HUES64 (cell line): ENCODE measurements at regions not wholly inside any gene's neighbourhood (a gene's known extent, or its start where the extent isn't known, plus 50 kb on each side); places are given as distances from the start of the nearest gene placed in this dataset.
"Not testable (repeated sequence)": the region's sequence is repeated elsewhere in the genome, so short reads cannot be mapped to it uniquely, and the experiment has no call there.

ENCODE experiments used
- H3K27ac ChIP-seq: 2 replicates; pipeline ENCODE4 v1.7.0; 2013; ENCODE audit warnings: low read depth, low read length, inconsistent platforms
- H3K27me3 ChIP-seq: 2 replicates; pipeline ENCODE4 v1.6.1; 2013; ENCODE audit warnings: mild to moderate bottlenecking, low read length; ENCODE audit not compliant: insufficient read depth
- H3K36me3 ChIP-seq: 2 replicates; pipeline ENCODE4 v1.6.1; 2013; ENCODE audit warnings: mild to moderate bottlenecking, low read length; ENCODE audit not compliant: insufficient read depth
- H3K4me1 ChIP-seq: 2 replicates; pipeline ENCODE4 v1.6.1; 2013; ENCODE audit warnings: mild to moderate bottlenecking, low read length, moderate library complexity; ENCODE audit not compliant: insufficient read depth
- H3K4me3 ChIP-seq: 2 replicates; pipeline ENCODE4 v1.5.1; 2013; ENCODE audit warnings: mild to moderate bottlenecking, low read length, moderate library complexity
- H3K9ac ChIP-seq: 2 replicates; pipeline ENCODE4 v1.6.1; 2013; ENCODE audit warnings: mild to moderate bottlenecking, low read depth, low read length
- H3K9me3 ChIP-seq: 2 replicates; pipeline ENCODE4 v1.6.1; 2013; ENCODE audit warnings: low read depth, low read length; ENCODE audit not compliant: insufficient read depth
- WGBS: fragments of 150-250, 120-280 bp; methylation state at CpG from one replicate; pipeline ENCODE4 v1.1.7; 2013; ENCODE audit warnings: missing lambda C conversion rate; 5-methylcytosine and 5-hydroxymethylcytosine counted together

DNA sequence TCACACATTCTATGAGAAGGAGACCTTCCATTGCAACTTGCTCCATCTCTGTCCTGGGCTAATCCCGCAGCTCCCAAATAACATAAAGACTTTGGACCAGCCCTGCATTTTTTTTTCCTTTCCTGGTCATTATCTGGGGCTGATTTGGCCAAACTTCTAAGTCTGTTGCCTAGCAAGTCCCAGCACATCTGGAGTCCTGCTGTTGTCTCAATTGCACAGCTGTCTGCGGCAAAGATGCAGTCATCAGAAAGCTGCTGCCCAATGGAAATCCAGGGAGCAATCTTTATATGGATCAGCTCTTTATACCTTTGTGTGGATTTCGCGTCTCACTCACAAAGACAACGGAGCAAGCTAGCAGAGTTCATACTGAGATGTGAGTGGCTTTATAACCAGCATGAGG lies 105.9 kb downstream of the NXPE2 start:
- H3K27me3 ChIP-seq = no peaks in the 10 kb centered on the region; the same call in 1 of the 2 replicates
- whole genome bisulfite sequencing = 93% methylated on average over 5 of the region's 5 CpGs
- H3K9ac ChIP-seq = no peak overlapping the region

DNA sequence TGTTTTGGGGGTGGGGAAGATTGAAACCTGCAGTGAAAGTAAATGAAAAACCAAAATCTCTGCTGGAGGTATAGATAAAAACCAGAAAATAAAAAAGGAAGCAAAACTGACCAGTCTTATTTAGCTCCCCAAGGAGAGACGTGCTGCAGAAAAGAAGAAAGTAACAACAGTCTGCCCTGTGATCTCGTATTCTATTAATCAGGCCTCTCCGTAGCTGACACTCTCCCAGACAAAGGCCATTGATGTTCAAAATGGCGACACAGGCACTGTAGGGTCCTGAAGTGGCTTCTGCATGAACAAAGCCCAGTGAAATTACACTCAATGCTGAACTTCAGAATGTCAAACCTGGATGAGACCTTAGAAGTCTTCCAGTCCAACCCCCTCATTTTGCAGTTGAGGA lies 106.6 kb downstream of the NXPE2 start:
- Histone ChIP-seq H3K4me1 (no peaks in the 10 kb centered on the region), H3K4me3 (no peak overlapping the region), H3K27ac (no peak overlapping the region), H3K36me3 (no peaks in the 10 kb centered on the region), H3K9ac (no peak overlapping the region), H3K9me3 (no peaks in the 10 kb centered on the region), H3K27me3 (no peaks in the 10 kb centered on the region; the same call in 1 of the 2 replicates)
- WGBS = 89% methylated on average over 4 of the region's 4 CpGs

More for the DNA sequence above, 105.9 kb downstream of the NXPE2 start:
- H3K4me1 ChIP-seq = no peaks in the 10 kb centered on the region
- H3K9me3 ChIP-seq = no peaks in the 10 kb centered on the region
- no peak overlapping the region for H3K27ac ChIP-seq
- H3K36me3 ChIP-seq = no peaks in the 10 kb centered on the region
- no peak overlapping the region for H3K4me3 ChIP-seq

DNA sequence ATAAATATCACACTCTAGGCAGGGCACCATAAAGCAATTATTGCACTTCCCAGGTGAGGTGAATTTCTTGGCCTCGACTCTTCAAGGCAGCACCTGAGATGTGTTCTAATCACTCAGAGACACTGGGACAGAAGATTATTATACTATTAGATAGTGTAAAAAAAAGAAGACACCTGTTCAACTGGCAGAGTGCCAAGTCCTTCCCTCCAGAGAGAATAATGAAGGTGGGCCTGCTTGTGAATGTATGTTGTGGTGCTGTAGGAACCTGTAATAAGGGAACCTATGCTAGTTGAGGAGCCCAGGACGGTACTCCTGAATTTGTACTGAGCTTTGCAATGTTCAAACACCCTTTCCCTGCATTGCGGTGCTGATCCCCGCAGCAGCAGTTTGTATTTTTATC lies 107.5 kb downstream of the NXPE2 start:
- WGBS = 93% methylated on average over 4 of the region's 4 CpGs
- no peaks in the 10 kb centered on the region; the same call in 1 of the 2 replicates for H3K27me3 ChIP-seq

DNA sequence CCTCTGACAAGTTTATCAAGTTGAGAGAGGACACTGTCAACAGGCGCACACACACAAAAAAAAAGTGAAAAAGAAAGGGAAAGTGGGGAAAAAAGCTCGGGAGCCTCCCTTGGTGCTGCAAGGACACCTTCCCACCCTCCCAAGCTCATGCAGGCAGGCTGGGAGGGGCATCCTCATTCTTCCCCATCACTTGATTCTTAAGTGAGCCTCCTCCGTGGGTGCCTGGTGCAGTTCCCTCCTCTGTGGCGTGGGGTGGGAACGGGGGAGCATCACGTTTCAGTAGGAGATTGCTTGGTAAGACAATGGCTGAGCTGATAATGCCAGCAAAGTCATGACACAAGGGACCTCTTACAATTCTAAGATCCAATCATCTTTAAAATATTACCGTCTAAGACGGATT lies 108.8 kb downstream of the NXPE2 start:
- no peaks in the 10 kb centered on the region for H3K9me3 ChIP-seq
- no peak overlapping the region for H3K4me3 ChIP-seq
- WGBS = 74% methylated on average over 8 of the region's 8 CpGs
- no peaks in the 10 kb centered on the region for H3K4me1 ChIP-seq
- H3K36me3 ChIP-seq = no peaks in the 10 kb centered on the region
- no peak overlapping the region for H3K27ac ChIP-seq
- no peaks in the 10 kb centered on the region; the same call in 1 of the 2 replicates for H3K27me3 ChIP-seq
- H3K9ac ChIP-seq = no peak overlapping the region

More for the DNA sequence above, 107.5 kb downstream of the NXPE2 start:
- no peak overlapping the region for H3K9ac ChIP-seq
- H3K27ac ChIP-seq = no peak overlapping the region
- no peaks in the 10 kb centered on the region for H3K36me3 ChIP-seq
- H3K4me1 ChIP-seq = no peaks in the 10 kb centered on the region
- H3K9me3 ChIP-seq = no peaks in the 10 kb centered on the region
- no peak overlapping the region for H3K4me3 ChIP-seq

DNA sequence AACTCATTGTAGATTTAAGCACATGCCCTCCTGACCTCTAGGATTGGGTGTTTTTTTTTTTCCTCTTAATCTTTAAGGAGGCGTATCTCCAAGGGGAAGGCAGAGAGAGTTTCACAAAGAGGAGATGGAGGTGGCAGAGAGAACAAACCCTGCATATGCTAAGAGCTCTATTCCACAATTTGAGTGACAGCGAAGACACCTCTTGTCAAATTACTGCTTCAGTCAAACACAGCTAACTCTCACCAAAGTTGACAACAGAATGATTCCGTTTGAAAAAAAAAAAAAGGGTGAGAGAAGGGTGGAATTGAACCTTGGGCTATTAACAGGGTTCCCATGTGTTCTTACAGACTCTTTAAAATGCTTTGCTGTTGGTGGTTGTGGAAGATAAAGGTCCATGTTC lies 112.6 kb downstream of the NXPE2 start:
- no peaks in the 10 kb centered on the region for H3K4me1 ChIP-seq
- WGBS = 87% methylated on average over 1 of the region's 3 CpGs
- H3K9me3 ChIP-seq = no peaks in the 10 kb centered on the region
- H3K36me3 ChIP-seq = no peaks in the 10 kb centered on the region
- no peak overlapping the region for H3K4me3 ChIP-seq
- no peak overlapping the region for H3K27ac ChIP-seq
- H3K27me3 ChIP-seq = no peaks in the 10 kb centered on the region; the same call in 1 of the 2 replicates
- H3K9ac ChIP-seq = no peak overlapping the region

DNA sequence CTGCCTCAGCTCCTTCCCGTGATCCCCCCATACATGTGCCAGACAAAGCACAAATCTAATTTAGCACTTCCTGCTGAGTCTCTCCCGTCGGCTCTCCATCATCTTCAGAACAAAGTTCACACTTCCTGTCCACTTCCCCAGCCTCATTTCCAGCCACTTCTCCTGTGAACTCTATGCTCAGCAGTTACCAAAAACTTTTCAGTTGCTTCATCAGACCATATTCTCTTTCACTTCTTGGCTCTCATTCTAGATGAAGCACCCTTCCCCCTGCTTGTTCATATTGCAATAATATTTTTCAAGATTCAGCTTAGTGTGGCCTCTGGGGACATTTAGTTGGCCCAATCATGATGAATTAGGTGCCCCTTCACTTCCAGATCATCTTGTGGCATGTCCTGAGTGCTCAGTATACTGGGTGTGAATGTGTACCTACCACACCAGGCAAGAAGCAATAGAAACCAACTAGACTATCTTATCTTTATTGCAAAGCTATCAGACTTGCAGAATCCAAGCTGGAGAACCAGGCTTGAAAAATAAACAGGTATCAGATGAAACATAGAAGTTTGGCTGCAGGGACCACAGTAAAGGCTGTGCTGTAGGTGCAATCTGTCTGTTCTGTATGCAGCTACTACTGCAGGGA lies 115.8 kb downstream of the NXPE2 start:
- no peak overlapping the region for H3K9ac ChIP-seq
- WGBS = 83% methylated on average over 3 of the region's 3 CpGs

DNA sequence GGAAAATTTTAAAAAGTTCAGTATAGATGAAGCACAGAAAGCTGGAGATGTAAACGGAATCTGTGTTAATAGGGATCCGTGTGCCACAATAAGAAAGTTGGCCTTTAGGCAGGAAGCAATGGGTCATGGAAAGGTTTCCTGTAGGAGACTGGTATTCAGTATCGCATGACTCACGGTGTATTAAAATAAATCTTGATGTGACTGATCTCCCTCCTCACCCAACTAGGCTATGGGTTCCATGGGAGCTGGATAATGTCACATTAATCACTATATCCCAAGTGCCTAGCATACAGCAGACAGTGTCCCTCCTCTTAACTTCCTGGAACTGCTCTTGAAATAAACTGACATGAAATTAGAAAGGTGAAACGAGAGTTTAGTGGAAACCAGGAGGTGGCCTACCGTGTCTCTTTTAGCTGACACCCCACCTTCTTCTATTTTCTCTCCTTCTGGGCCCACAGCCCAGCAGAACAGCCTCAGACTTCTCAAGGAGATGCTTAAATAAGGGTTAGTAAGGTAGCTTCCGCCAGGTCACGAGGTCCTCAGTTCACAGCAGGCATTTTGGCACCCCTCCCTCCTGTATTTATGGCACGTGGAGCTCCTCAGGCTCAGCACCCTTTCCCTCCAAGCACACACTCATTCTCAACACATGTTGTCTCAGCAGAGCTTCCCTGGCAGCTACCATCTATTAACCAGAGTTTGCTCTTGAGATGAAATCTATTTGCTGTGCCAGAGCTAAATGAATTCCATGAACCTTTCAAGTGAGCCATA lies 118.8 kb downstream of the NXPE2 start:
- Histone ChIP-seq H3K36me3 (no peaks in the 10 kb centered on the region), H3K9me3 (no peaks in the 10 kb centered on the region), H3K9ac (no peak overlapping the region), H3K27me3 (no peaks in the 10 kb centered on the region), H3K4me1 (peaks cover 8% of the 10 kb centered on the region), H3K27ac (no peak overlapping the region), H3K4me3 (no peak overlapping the region)
- WGBS = 90% methylated on average over 8 of the region's 9 CpGs

More for the DNA sequence above, 115.8 kb downstream of the NXPE2 start:
- H3K4me1 ChIP-seq = peaks cover 1% of the 10 kb centered on the region
- no peaks in the 10 kb centered on the region for H3K9me3 ChIP-seq
- H3K36me3 ChIP-seq = no peaks in the 10 kb centered on the region
- no peak overlapping the region for H3K27ac ChIP-seq
- no peak overlapping the region for H3K4me3 ChIP-seq
- no peaks in the 10 kb centered on the region for H3K27me3 ChIP-seq

DNA sequence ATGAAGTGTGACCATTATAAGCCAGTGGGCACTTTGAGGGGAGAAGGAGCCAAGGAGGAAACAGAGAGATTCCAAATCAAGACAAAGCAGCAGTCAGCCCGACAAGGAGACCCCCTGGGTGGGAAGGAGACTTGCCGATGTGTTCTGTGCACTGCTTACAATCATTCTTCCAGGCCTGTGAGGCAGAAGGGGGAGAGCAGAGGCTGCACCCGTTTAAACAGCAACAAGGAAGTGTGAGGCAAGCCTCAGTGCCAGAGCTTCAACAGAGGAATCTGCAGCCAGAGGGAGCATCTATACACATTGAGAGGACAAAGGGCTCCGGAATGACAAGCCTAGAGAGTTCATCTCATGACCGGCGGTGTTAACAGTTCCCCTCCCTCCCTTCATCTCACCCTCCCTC lies 121.1 kb downstream of the NXPE2 start:
- Histone ChIP-seq H3K27me3 (no peaks in the 10 kb centered on the region), H3K4me1 (peaks cover 8% of the 10 kb centered on the region), H3K9ac (0 out of 2 replicates have a peak overlapping the region, but pooled peaks have one; percentile 27), H3K9me3 (peaks cover 5% of the 10 kb centered on the region; the same call in 1 of the 2 replicates), H3K36me3 (no peaks in the 10 kb centered on the region), H3K27ac (no peak overlapping the region), H3K4me3 (peak overlapping the region; percentile 13; the same call in 1 of the 2 replicates)
- 7% methylated on average over 6 of the region's 6 CpGs for WGBS

DNA sequence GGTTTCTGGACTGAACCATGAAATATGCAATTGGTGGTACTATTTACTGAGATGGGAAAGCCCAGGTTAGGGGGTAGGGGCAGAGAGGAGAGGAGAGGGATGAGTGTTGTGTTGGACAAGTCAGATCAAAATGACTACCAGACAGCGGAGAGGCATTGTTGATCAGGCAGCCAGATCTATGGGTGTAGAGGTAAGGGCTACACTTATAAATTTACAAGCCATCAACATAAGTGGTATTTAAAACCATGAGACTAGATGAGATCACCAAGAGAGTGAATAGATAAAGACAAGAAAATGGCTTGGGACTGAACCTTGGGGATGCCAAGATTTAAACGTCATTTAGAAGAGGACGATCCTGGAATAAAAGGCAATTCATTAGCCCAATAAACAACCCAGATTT lies 123.4 kb downstream of the NXPE2 start:
- no peak overlapping the region for H3K9ac ChIP-seq
- no peaks in the 10 kb centered on the region for H3K27me3 ChIP-seq
- H3K4me3 ChIP-seq = no peak overlapping the region
- no peak overlapping the region for H3K27ac ChIP-seq
- 89% methylated on average over 3 of the region's 3 CpGs for WGBS
- H3K36me3 ChIP-seq = no peaks in the 10 kb centered on the region
- peaks cover 11% of the 10 kb centered on the region; the same call in 1 of the 2 replicates for H3K9me3 ChIP-seq
- H3K4me1 ChIP-seq = peaks cover 8% of the 10 kb centered on the region

DNA sequence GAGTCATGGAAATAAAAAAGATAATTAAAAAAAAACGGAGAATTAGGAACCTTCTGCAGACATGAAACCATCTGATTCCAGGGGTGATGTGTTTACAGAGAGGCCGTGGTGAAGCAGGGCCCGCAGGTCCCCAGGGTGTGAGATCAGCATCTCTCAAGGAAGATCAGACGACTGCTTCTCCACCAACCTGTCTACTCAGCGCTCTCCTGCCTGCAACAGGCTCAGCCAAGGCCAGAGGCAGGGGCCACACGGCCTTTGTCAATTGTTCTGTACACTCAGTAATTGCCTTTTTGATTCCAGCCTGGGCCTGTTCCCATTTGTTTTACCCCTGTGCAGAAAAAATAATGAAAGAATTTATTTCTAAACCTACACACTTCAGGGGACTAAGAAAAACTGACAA lies 124.6 kb downstream of the NXPE2 start:
- H3K4me1 ChIP-seq = peaks cover 8% of the 10 kb centered on the region
- H3K36me3 ChIP-seq = no peaks in the 10 kb centered on the region
- H3K27me3 ChIP-seq = no peaks in the 10 kb centered on the region
- H3K27ac ChIP-seq = no peak overlapping the region
- H3K9me3 ChIP-seq = peaks cover 11% of the 10 kb centered on the region; the same call in 1 of the 2 replicates
- H3K4me3 ChIP-seq = no peak overlapping the region
- 76% methylated on average over 6 of the region's 6 CpGs for WGBS
- no peak overlapping the region for H3K9ac ChIP-seq

DNA sequence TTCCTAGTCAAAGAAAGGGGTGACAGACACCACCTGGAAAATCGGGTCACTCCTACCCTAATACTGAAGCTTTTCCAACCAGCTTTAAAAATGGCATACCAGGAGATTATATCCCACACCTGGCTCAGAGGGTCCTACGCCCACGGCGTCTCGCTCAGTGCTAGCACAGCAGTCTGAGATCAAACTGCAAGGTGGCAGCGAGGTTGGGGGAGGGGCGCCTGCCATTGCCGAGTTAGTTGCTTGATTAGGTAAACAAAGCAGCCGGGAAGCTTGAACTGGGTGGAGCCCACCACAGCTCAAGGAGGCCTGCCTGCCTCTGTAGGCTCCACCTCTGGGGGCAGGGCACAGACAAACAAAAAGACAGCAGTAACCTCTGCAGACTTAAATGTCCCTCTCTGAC lies 127.1 kb downstream of the NXPE2 start:
- not testable (repeated sequence) for H3K36me3 ChIP-seq, H3K27me3 ChIP-seq, H3K9ac ChIP-seq, H3K4me1 ChIP-seq, H3K4me3 ChIP-seq, H3K27ac ChIP-seq
- H3K9me3 ChIP-seq = peaks cover 11% of the 10 kb centered on the region; the same call in 1 of the 2 replicates
- 46% methylated on average over 7 of the region's 9 CpGs for WGBS
